Caki2 (cell line): ENCODE measurements at regions not wholly inside any gene's neighbourhood (a gene's known extent, or its start where the extent isn't known, plus 50 kb on each side); places are given as distances from the start of the nearest gene placed in this dataset.
A peak's percentile ranks its signal among the peaks of the same experiment; 100 is the strongest.

Experiments
- DNase-seq: peaks from one replicate; pipeline ENCODE4 v3.0.0-alpha.2; 2015; ENCODE audit warnings: low read depth
- in situ Hi-C: cut with HindIII; loops from 2 replicates; pipeline ENCODE4 v1.10.0; 2016; ENCODE audit warnings: low sequenced_read_pairs, low pct_unique_long_range_greater_than_20kb, mixed read lengths

DNA sequence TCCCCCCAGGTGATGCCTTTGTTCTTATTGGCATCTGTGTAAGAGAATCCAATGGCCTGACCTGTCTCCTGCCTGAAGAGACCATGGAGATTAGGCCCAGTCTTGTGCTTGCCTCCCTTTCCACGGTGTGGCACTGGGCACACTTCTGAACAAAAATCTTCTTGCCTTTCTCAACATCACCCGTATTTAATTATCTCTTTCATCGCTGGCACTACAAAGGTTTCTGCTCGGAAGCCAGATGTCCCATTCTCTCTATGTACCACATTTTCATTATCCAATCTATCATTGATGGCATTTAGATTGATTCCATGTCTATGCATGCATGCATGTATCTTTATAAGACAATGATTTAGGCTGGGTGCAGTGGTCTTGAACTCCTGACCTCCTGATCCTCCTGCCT, 74.3 kb downstream of the SLC25A15 start:
- in situ Hi-C loops = no loop called here
- DNase-seq = no peak

DNA sequence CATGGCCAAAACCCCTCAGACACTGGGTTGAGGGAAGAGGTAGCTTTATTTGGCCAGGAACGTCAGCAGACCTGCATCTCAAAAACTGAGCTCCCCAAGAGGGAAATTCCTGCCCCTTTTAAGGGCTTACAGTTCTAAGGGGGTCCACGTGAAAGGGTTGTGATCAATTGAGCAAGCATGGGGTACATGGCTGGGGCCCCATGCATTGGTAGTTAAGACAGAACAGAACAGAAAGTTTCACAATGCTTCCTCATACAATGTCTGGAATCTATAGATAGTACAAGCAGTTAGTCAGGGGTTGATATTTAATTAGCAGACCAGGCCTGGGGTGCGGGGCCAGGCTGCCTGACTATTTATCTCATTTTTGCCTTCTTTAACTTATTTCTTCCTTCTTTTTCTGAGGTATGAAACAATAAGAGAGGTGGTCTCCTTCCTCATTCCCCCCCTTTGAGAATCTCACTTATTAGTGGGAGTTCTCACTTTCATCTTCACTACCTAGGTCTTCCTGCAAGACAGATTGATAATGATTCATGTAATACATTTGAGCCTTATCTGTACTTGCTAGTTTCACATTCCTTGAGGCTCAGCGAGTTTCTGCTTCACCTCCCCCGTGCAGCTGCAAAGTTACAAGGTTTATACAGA, 84.8 kb downstream of the SLC25A15 start:
- DNase-seq = peak; percentile 30
- in situ Hi-C loops = no loop called here

DNA sequence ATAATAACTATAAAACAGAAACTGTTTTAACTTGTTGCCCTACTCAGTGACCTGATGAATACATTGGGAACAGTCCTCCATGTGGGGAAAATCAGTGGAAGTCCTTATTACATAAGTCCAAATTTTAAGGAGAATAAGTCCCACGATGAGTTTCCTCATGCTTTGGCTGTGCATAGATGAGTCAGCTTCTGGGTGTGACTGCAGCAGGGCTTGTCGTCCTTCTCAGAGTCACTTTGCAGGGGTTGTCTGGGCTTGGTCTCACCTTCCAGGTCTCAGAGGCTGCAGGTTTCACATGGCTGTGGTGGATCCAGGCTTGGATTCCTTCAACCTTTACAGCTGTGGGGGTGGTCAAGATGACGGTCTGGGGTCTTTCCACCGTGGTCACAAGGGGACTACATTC, 85.6 kb downstream of the SLC25A15 start:
- no peak for DNase-seq
- in situ Hi-C loops = no loop called here

DNA sequence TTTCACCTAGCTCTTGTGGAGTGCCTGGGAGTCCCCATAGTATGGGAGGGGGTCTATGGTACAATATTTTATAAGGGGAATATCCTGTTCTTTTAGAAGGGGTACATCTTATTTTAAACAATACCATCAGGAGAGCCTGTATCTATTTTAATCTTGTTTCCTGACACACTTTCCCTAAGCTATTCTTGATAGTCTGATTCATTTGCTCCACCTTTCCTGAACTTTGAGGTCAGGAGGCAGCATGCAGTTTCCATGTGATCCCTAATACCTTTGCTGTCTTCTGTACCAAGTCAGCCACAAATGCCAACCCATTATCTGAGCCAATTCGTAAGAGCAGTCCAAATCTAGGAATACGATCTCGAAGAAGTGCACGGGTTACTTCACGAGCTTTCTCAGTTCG, 86.2 kb downstream of the SLC25A15 start:
- in situ Hi-C loops = no loop called here
- no peak for DNase-seq

DNA sequence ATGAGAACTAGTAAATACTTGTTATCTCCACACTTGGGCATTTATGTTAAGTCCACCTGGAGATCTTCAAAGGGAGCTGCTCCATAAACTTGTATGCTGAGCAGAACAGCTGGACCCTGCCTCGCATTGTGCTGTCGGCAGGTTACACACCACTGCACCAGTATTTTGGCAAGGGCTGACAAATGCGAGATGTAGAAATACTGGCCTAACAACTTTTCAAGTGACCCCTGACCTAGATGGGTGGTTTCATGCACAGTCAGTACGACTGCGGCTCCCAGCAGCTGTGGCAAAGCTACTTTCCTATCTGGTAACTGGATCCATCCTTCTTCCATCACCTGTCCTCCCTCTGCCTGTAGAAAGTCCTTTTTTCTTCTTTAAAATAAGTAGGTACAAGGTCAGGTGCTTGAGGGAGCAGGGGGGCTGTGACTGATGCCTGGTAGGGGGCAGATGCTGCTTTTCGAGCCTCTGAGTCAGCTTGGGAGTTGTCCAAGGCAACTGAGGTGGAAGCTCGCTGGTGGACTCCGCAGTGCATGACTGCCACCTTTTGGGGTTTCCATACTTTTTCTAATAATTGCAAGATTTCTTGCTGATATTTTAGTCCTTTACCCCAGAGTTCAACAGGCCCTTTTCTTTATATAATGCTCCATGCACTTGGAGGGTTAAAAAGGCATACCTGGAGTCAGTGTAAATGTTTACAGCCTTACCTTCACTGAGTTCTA, 86.8 kb downstream of the SLC25A15 start:
- no peak for DNase-seq
- in situ Hi-C loops = no loop called here

DNA sequence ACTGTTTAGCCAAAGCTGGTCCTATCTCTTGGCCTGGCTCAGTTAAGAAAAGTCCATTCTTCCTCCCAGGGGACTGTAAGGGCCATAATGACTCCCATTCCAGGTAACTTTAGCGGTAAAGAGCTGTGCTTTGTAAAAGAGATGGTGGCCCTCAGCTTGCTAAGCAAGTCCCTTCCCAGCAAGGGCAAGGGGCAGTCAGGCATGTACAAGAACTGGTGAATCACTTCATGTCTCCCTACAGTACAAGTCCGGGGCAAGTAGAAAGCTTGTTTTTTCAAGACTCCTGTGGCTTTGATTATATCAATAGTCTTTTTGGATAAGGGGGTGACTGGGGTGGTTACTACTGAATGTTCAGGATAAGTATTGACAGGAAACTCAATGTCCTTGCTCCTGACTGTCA, 88.9 kb downstream of the SLC25A15 start:
- no peak for DNase-seq
- in situ Hi-C loops = no loop called here

DNA sequence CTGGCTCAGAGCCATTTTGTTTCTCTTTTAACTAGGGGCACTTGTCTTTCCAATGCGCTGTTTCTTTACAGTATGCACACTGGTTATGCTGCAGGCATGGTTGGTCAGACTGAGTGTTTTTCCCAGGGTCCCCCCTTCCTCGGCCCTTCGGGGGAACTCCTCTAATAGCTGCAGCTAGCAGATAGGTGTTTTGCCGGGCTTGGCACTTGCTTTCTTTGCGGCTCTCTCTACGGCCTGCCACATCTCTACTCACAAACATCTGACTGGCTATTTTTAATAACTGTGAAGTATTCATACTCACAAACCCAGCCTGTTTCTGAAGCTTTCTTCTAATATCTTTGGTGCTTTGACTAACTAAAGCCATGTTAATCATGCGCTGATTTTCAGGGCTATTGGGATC, 89.4 kb downstream of the SLC25A15 start:
- in situ Hi-C loops = no loop called here

More for the DNA sequence above, 89.4 kb downstream of the SLC25A15 start:
- no peak for DNase-seq
